K562 (cell line): ENCODE measurements at regions not wholly inside any gene's neighbourhood (a gene's known extent, or its start where the extent isn't known, plus 50 kb on each side); places are given as distances from the start of the nearest gene placed in this dataset.

Experiments used
- BCL6 ChIP-seq: fragments of 250-450 bp; sonication (Bioruptor Pico); IDR thresholded peaks from 2 replicates; pipeline ENCODE4 v1.4.0; 2020
- BMI1 ChIP-seq: fragments of 150-350 bp; IDR thresholded peaks from 2 replicates; pipeline ENCODE4 v1.6.1; 2014; ENCODE audit warnings: low read length
- CBX8 ChIP-seq: fragments of 200-600 bp; sonication (generic); IDR thresholded peaks from 2 replicates; pipeline ENCODE4 v1.6.1; 2012; ENCODE audit warnings: borderline replicate concordance, mixed run types, low read depth, mild to moderate bottlenecking, moderate library complexity, mixed read lengths, low read length, control low read depth, inconsistent platforms; ENCODE audit not compliant: poor library complexity, severe bottlenecking; ENCODE audit errors: extremely low read depth
- GATA2 ChIP-seq: sonication (generic); formaldehyde crosslinking; IDR thresholded peaks from 2 replicates; pipeline ENCODE4 v1.4.0; 2020; ENCODE audit warnings: mild to moderate bottlenecking, missing genetic modification reagents
- GATAD2B ChIP-seq: fragments of 450-650 bp; IDR thresholded peaks from 2 replicates; pipeline ENCODE4 v1.6.1; 2017; ENCODE audit warnings: mild to moderate bottlenecking, borderline replicate concordance
- KAT7 ChIP-seq: sonication (generic); formaldehyde crosslinking; IDR thresholded peaks from 2 replicates; pipeline ENCODE4 v1.8.0; 2022; ENCODE audit warnings: missing genetic modification reagents, mild to moderate bottlenecking, borderline replicate concordance
- KDM5B ChIP-seq: fragments of 200-600 bp; sonication (generic); IDR thresholded peaks from 2 replicates; pipeline ENCODE4 v1.6.1; 2012; ENCODE audit warnings: low read depth, mild to moderate bottlenecking, moderate library complexity, low read length, control low read depth, inconsistent platforms; ENCODE audit not compliant: insufficient replicate concordance
- NFE2 ChIP-seq: IDR thresholded peaks from 2 replicates; pipeline ENCODE4 v1.6.1; 2014; ENCODE audit warnings: antibody characterized with exemption, low read depth
- RBM14 ChIP-seq: fragments of 200-400 bp; formaldehyde crosslinking; IDR thresholded peaks from 2 replicates; pipeline ENCODE4 v1.6.1; 2018; ENCODE audit warnings: low read depth, mild to moderate bottlenecking, low read length, moderate library complexity, borderline replicate concordance; ENCODE audit not compliant: insufficient read depth
- SREBF1 ChIP-seq: fragments of 150-350 bp; IDR thresholded peaks from 2 replicates; pipeline ENCODE4 v1.6.1; 2014; ENCODE audit warnings: antibody characterized with exemption, low read depth, low read length, borderline replicate concordance
- TBP ChIP-seq: optimal IDR thresholded peaks from 2 replicates; pipeline ENCODE3; 2011; ENCODE audit warnings: low read depth, low read length, improper control_type of control experiment
- TGIF2 ChIP-seq: sonication (generic); formaldehyde crosslinking; IDR thresholded peaks from 2 replicates; pipeline ENCODE4 v1.8.1; 2022; ENCODE audit warnings: mild to moderate bottlenecking, missing genetic modification reagents, moderate library complexity
- ZNF232 ChIP-seq: sonication (generic); formaldehyde crosslinking; IDR thresholded peaks from 2 replicates; pipeline ENCODE4 v1.8.0; 2022; ENCODE audit warnings: mild to moderate bottlenecking, missing genetic modification reagents
- ZNF384 ChIP-seq: IDR thresholded peaks from 2 replicates; pipeline ENCODE4 v1.6.1; 2012; ENCODE audit warnings: low read depth, low read length, improper control_type of control experiment
- TF ChIP-seq, protein P1 (sequence below): sonication (generic); formaldehyde crosslinking; IDR thresholded peaks from 2 replicates; pipeline ENCODE4 v1.8.0; 2023; ENCODE audit warnings: mild to moderate bottlenecking, missing genetic modification reagents
- TF ChIP-seq, protein P2 (sequence below): fragments of 450-650 bp; formaldehyde crosslinking; IDR thresholded peaks from 2 replicates; pipeline ENCODE4 v1.4.0; 2020; ENCODE audit warnings: mild to moderate bottlenecking, moderate library complexity
- TF ChIP-seq, protein P3 (sequence below): sonication (generic); formaldehyde crosslinking; IDR thresholded peaks from 2 replicates; pipeline ENCODE4 v1.8.1; 2022; ENCODE audit warnings: missing genetic modification reagents

DNA sequence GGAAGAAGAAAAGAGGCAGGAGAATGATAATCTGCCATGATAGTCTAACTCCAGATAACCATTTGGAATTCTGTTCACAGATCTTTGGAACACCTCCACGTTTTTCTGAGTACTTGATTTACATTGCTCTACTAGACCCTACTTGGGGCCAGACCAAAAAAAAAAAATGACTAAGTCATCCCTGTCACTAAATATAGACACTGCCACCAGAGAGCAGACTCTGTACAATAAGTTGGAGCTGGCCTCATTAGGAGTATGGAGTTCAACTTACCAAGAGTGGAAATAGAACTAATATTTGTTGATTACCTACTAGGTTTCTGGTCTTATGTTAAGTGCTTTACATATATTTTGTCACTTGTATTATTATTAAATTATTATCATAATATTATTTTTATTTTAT, 80.9 kb upstream of the ZNF800 start (continued):
- TF ChIP-seq SREBF1: no peak
- TF ChIP-seq ZNF232 (CRISPR knock-in tag): no peak
- peak; percentile 23; the same call in 1 of the 2 replicates for TF ChIP-seq NFE2
- no peak for TF ChIP-seq CBX8
- no peak for TF ChIP-seq KAT7
- no peak for TF ChIP-seq KDM5B
- TF ChIP-seq, protein P1, sequence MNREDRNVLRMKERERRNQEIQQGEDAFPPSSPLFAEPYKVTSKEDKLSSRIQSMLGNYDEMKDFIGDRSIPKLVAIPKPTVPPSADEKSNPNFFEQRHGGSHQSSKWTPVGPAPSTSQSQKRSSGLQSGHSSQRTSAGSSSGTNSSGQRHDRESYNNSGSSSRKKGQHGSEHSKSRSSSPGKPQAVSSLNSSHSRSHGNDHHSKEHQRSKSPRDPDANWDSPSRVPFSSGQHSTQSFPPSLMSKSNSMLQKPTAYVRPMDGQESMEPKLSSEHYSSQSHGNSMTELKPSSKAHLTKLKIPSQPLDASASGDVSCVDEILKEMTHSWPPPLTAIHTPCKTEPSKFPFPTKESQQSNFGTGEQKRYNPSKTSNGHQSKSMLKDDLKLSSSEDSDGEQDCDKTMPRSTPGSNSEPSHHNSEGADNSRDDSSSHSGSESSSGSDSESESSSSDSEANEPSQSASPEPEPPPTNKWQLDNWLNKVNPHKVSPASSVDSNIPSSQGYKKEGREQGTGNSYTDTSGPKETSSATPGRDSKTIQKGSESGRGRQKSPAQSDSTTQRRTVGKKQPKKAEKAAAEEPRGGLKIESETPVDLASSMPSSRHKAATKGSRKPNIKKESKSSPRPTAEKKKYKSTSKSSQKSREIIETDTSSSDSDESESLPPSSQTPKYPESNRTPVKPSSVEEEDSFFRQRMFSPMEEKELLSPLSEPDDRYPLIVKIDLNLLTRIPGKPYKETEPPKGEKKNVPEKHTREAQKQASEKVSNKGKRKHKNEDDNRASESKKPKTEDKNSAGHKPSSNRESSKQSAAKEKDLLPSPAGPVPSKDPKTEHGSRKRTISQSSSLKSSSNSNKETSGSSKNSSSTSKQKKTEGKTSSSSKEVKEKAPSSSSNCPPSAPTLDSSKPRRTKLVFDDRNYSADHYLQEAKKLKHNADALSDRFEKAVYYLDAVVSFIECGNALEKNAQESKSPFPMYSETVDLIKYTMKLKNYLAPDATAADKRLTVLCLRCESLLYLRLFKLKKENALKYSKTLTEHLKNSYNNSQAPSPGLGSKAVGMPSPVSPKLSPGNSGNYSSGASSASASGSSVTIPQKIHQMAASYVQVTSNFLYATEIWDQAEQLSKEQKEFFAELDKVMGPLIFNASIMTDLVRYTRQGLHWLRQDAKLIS: no peak
- TF ChIP-seq, protein P2, sequence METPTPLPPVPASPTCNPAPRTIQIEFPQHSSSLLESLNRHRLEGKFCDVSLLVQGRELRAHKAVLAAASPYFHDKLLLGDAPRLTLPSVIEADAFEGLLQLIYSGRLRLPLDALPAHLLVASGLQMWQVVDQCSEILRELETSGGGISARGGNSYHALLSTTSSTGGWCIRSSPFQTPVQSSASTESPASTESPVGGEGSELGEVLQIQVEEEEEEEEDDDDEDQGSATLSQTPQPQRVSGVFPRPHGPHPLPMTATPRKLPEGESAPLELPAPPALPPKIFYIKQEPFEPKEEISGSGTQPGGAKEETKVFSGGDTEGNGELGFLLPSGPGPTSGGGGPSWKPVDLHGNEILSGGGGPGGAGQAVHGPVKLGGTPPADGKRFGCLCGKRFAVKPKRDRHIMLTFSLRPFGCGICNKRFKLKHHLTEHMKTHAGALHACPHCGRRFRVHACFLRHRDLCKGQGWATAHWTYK: no peak
- TF ChIP-seq, protein P3, sequence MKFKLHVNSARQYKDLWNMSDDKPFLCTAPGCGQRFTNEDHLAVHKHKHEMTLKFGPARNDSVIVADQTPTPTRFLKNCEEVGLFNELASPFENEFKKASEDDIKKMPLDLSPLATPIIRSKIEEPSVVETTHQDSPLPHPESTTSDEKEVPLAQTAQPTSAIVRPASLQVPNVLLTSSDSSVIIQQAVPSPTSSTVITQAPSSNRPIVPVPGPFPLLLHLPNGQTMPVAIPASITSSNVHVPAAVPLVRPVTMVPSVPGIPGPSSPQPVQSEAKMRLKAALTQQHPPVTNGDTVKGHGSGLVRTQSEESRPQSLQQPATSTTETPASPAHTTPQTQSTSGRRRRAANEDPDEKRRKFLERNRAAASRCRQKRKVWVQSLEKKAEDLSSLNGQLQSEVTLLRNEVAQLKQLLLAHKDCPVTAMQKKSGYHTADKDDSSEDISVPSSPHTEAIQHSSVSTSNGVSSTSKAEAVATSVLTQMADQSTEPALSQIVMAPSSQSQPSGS (CRISPR knock-in tag): no peak
- peak; percentile 40; the same call in 1 of the 2 replicates for TF ChIP-seq ZNF384
- TF ChIP-seq GATAD2B: no peak
- TF ChIP-seq TGIF2 (CRISPR knock-in tag): no peak
- no peak for TF ChIP-seq GATA2 (CRISPR knock-in tag)
- TF ChIP-seq TBP: no peak
- no peak for TF ChIP-seq RBM14
- no peak for TF ChIP-seq BMI1
- TF ChIP-seq BCL6 (CRISPR knock-in tag): no peak
